ENCODE measurements at regions not wholly inside any gene's neighbourhood (a gene's known extent, or its start where the extent isn't known, plus 50 kb on each side); places are given as distances from the start of the nearest gene placed in this dataset.

GRCh38 chr3:127354761-127355160 is 66.9 kb upstream of the PRR20G start:
- H3K23ac ChIP-seq (ENCODE audit: low read depth, low read length) = no peak overlapping the region
- H3K9me3 ChIP-seq (ENCODE audit: control insufficient read depth, insufficient read depth, low read length) = peaks cover 2% of the 10 kb centered on the region; the same call in 1 of the 2 replicates
- H4K91ac ChIP-seq (ENCODE audit: insufficient read depth, low read depth, low read length) = no peak overlapping the region
- CTCF ChIA-PET = no interaction called here
- no peaks in the 10 kb centered on the region for H3K9me1 ChIP-seq (ENCODE audit: insufficient read depth, low read length)
- H3K79me1 ChIP-seq (ENCODE audit: low read depth in 1 of 2, low read length in 2 of 2) = no peaks in the 10 kb centered on the region
- no peak overlapping the region for H3K14ac ChIP-seq (replicated peaks; ENCODE audit: low read depth, low read length)
- BruUV-seq (replicated peaks) = no TSS peak
- no peak overlapping the region for H3K27ac ChIP-seq (ENCODE audit: insufficient read depth, low read length)
- H3K27me3 ChIP-seq (ENCODE audit: control insufficient read depth, insufficient read depth, low read length) = 0 out of 2 replicates have a peak, but pooled peaks cover 4% of the 10 kb centered on the region
- no peak overlapping the region for H3K4me3 ChIP-seq (ENCODE audit: insufficient read depth, low read depth, low read length)
- no peak overlapping the region for H3K56ac ChIP-seq (ENCODE audit: extremely low read depth, insufficient read depth, low read length)
- WGBS, 2 experiments (ENCODE audit: extremely low coverage in 2 of 2, insufficient read length in 1 of 2) = no CpG with 5 or more reads among the region's 3 CpGs
- H2BK20ac ChIP-seq (ENCODE audit: low read depth, low read length) = no peak overlapping the region
- POLR2A ChIA-PET (ENCODE audit: unreplicated experiment) = no interaction called here
- no peaks in the 10 kb centered on the region for H3K4me1 ChIP-seq (ENCODE audit: control insufficient read depth, insufficient read depth, low read length)
- DNase-seq = no peak
- no peak overlapping the region for H2AK5ac ChIP-seq (ENCODE audit: low read depth, low read length)
- H2AK9ac ChIP-seq (replicated peaks; ENCODE audit: low read depth, low read length, poor library complexity) = no peak overlapping the region
- no peak overlapping the region for H2BK5ac ChIP-seq (ENCODE audit: low read depth, low read length, poor library complexity, severe bottlenecking)
- no peaks in the 10 kb centered on the region for H4K20me1 ChIP-seq (ENCODE audit: insufficient read depth, low read length)
- H2BK120ac ChIP-seq (ENCODE audit: low read depth, low read length) = no peak overlapping the region
- no peaks in the 10 kb centered on the region for H3K36me3 ChIP-seq (ENCODE audit: control insufficient read depth, insufficient read depth, low read length)
- no peak overlapping the region for H4K5ac ChIP-seq (ENCODE audit: low read depth, low read length)
- H3K18ac ChIP-seq (ENCODE audit: low read depth, low read length) = no peak overlapping the region
- no peak for TF ChIP-seq CTCF (conservative IDR thresholded peaks at IDR 0.05; ENCODE audit: low read depth, low read length)
- TF ChIP-seq FOS (IDR thresholded peaks at IDR 0.05; ENCODE audit: low read depth, low read length) = no peak
- no peak for TF ChIP-seq RCOR1 (IDR thresholded peaks at IDR 0.05; ENCODE audit: insufficient replicate concordance, low read length)
- TF ChIP-seq CEBPB (IDR thresholded peaks at IDR 0.05; ENCODE audit: low read depth, low read length) = no peak
- no peak overlapping the region for H2AFZ ChIP-seq (replicated peaks; ENCODE audit: low read length, poor library complexity)
- ATAC-seq (ENCODE audit: low read depth) = no peak
- dilution Hi-C loops (cut with HindIII; ENCODE audit: low sequenced_read_pairs, unreplicated experiment) (no loop called here), in situ Hi-C loops (cut with MboI; ENCODE audit: low sequenced_read_pairs) (no loop called here), intact Hi-C loops (cut with micrococcal nuclease) (no loop called here)
- H2BK15ac ChIP-seq (ENCODE audit: low read depth, low read length) = no peak overlapping the region
- no peak overlapping the region for H4K8ac ChIP-seq (ENCODE audit: low read depth in 2 of 2, low read length in 2 of 2)
- no peak overlapping the region for H3K4ac ChIP-seq (ENCODE audit: low read depth, low read length)
- no peak overlapping the region for H3K4me2 ChIP-seq (ENCODE audit: low read depth, low read length)
- H3K9ac ChIP-seq (ENCODE audit: low read depth, low read length) = no peak overlapping the region

Measured in IMR-90 (cell line).